ENCODE measurements at regions not wholly inside any gene's neighbourhood (a gene's known extent, or its start where the extent isn't known, plus 50 kb on each side); places are given as distances from the start of the nearest gene placed in this dataset.

GRCh38 chr4:151952711-151953254, 192.0 kb upstream of the GATB start:
- Histone ChIP-seq H3K27ac (no peak overlapping the region), H3K36me3 (no peaks in the 10 kb centered on the region), H3K4me1 (no peaks in the 10 kb centered on the region), H3K9me3 (no peaks in the 10 kb centered on the region), H3K4me3 (no peak overlapping the region), H3K27me3 (no peaks in the 10 kb centered on the region)
- intact Hi-C loops (cut with DNase I; ENCODE audit: low total_unique reads), result no loop called here
- TF ChIP-seq CTCF (IDR thresholded peaks at IDR 0.05) (no peak), POLR2A (IDR thresholded peaks at IDR 0.05) (no peak)
- DNase-seq, result no peak

GRCh38 chr4:151952137-151952536, 191.3 kb upstream of the GATB start:
- H3K36me3 ChIP-seq, result no peaks in the 10 kb centered on the region
- intact Hi-C loops (cut with DNase I; ENCODE audit: low total_unique reads), result no loop called here
- H3K27ac ChIP-seq, result no peak overlapping the region
- H3K4me3 ChIP-seq, result no peak overlapping the region
- H3K4me1 ChIP-seq, result no peaks in the 10 kb centered on the region
- TF ChIP-seq POLR2A (IDR thresholded peaks at IDR 0.05) (no peak), CTCF (IDR thresholded peaks at IDR 0.05) (no peak)
- no peaks in the 10 kb centered on the region for H3K9me3 ChIP-seq
- no peak for DNase-seq
- no peaks in the 10 kb centered on the region for H3K27me3 ChIP-seq

GRCh38 chr4:151951671-151952050, 190.9 kb upstream of the GATB start:
- Histone ChIP-seq H3K27me3 (no peaks in the 10 kb centered on the region), H3K9me3 (peaks cover 0 to 4% of the 10 kb centered on the region in 2 donors), H3K27ac (peak overlapping the region in 1 of 2 donors; percentile 28), H3K4me1 (no peaks in the 10 kb centered on the region), H3K36me3 (no peaks in the 10 kb centered on the region), H3K4me3 (no peak overlapping the region)
- TF ChIP-seq POLR2A (IDR thresholded peaks at IDR 0.05), result no peak
- TF ChIP-seq CTCF (IDR thresholded peaks at IDR 0.05), result no peak
- intact Hi-C loops (cut with DNase I; ENCODE audit: low total_unique reads), result no loop called here
- no peak for DNase-seq

GRCh38 chr4:151950993-151951670, 190.3 kb upstream of the GATB start:
- no peaks in the 10 kb centered on the region for H3K27me3 ChIP-seq
- H3K4me1 ChIP-seq, result no peaks in the 10 kb centered on the region
- peak in 1 of 2 donors; percentile 26 for DNase-seq
- H3K4me3 ChIP-seq, result no peak overlapping the region
- H3K27ac ChIP-seq, result peak overlapping the region in 1 of 2 donors; percentile 28
- no peaks in the 10 kb centered on the region for H3K36me3 ChIP-seq
- peaks cover 0 to 5% of the 10 kb centered on the region in 2 donors for H3K9me3 ChIP-seq
- TF ChIP-seq CTCF (IDR thresholded peaks at IDR 0.05), result no peak
- no peak for TF ChIP-seq POLR2A (IDR thresholded peaks at IDR 0.05)
- intact Hi-C loops (cut with DNase I; ENCODE audit: low total_unique reads), result no loop called here

GRCh38 chr4:151948351-151949016, 187.7 kb upstream of the GATB start:
- Histone ChIP-seq H3K27me3 (no peaks in the 10 kb centered on the region), H3K27ac (no peak overlapping the region), H3K4me3 (no peak overlapping the region), H3K4me1 (no peaks in the 10 kb centered on the region), H3K9me3 (peaks cover 0 to 5% of the 10 kb centered on the region in 2 donors), H3K36me3 (no peaks in the 10 kb centered on the region)
- no peak for DNase-seq
- intact Hi-C loops (cut with DNase I; ENCODE audit: low total_unique reads), result no loop called here
- TF ChIP-seq CTCF (IDR thresholded peaks at IDR 0.05), result no peak
- TF ChIP-seq POLR2A (IDR thresholded peaks at IDR 0.05), result no peak
